NCI-H1436 treated with DMSO at 0.1 percent for 48 hours (cell line): ENCODE measurements at regions not wholly inside any gene's neighbourhood (a gene's known extent, or its start where the extent isn't known, plus 50 kb on each side); places are given as distances from the start of the nearest gene placed in this dataset.

Source experiments
- DNase-seq: peaks from one replicate; lab custom pipeline; 2025; lab: John Stamatoyannopoulos, UW

DNA sequence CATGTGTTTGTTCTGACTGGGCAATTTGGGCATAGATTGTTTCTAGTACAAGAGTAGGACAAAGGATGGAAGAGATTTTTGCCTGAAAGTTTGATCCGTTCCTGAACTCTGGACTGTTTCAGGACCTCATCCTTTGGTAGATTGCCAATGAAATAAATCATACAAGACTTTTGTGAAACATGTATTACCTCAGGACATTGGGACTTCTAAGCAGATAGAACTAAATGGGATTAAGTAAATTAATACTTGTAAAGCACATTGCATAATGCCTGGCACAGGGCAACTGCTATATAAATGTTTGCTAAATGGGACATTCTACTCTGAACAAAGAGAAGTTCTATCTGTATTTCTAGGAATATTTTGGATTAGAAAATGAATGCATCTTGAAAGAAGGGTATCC lies 164.8 kb upstream of the RPS6KA3 start:
- DNase-seq = no peak

GRCh38 chrX:20427173-20427770 lies 160.6 kb upstream of the RPS6KA3 start:
- no peak for DNase-seq

DNA sequence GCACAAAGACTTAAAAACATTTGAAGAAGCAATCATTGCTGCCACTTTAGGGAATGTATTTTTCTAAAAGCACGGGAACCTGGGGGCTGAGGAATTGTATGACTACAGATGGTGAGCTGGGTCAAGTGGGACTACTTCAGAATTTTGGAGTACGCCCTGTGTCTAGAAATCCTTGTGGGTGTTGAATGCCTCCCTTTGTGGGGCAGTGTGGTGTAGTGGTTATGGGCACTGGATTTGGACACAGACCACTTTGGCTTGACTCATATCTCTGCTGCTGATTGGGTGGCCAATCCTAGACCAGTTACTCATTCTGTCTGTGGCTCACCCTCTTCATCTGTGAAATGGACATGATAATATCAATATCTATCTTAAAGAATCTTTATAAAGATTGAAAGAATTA lies 155.0 kb upstream of the RPS6KA3 start:
- no peak for DNase-seq

- DNase-seq = no peak
Measured at GRCh38 chrX:20421275-20421674, 154.6 kb upstream of the RPS6KA3 start.

- no peak for DNase-seq
Measured at GRCh38 chrX:20420058-20420457, 153.3 kb upstream of the RPS6KA3 start.

DNA sequence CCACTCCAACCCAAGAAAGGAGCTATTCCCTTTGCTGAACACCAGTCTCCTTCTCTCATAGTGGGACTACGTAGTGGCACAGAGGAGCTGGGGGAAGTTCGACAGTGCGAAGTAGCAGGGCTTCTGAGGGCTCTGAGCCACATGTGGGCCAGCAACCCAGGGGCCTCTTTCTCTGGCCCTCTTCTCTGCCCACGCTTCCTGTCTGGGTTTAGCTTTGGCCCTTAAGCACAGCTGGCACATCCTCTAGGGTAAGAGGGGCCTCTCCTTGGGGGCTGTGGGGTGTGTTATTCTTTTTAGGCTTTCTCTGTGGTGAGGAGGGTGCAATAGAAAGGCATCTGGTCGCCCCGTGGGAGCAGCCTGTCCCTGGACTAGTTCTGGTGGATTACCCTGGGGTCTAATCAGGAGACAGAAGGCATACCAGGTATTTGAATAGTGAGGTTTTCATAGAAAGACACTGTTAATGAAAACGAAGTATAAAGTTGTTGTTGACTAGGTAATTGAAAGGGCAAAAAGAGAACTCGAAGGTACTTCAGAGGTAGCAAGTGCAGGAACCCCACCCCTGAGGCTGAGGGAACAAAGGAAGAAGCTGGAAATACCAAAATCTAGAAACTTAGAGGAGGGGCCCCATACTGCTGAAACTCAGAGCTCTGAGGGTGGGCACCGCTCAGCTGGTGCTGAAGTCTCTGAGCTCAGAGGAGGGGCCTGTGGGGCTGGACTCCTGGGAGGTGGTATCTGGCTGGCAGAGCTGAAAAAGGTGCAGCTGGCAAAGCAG lies 151.9 kb upstream of the RPS6KA3 start:
- no peak for DNase-seq

DNA sequence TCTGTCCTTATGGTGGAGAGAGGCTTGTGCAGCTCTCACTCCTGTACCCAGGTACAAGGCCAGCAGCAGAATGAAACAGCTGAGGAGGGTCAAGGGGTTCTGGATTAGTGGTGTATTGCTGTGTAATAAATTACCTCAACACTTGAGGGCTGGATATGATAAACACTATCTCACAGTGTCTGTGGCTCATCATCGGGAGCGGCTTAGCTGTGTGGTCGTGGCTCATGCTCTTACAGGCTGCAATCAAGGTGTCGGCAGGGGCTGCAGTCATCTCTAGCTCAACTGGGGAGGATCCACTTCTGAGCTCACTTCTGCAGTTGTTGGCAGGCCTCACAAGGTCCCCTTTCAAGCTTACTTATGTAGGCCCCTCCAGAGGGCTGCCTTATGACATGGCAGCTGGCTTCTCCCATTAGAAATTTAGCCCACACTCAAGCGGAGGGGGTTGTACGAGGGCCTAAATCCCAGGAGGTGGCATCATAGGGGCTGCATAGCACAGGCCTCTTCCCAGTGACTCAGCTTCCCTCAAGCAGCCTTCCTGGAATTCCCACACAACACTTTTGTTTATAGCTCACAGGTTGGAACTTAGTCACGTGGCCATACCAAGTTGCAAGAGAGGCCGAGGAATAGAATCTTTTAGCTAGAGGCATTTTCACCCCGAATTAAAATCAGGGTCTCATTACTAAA lies 148.2 kb upstream of the RPS6KA3 start:
- DNase-seq = no peak

DNA sequence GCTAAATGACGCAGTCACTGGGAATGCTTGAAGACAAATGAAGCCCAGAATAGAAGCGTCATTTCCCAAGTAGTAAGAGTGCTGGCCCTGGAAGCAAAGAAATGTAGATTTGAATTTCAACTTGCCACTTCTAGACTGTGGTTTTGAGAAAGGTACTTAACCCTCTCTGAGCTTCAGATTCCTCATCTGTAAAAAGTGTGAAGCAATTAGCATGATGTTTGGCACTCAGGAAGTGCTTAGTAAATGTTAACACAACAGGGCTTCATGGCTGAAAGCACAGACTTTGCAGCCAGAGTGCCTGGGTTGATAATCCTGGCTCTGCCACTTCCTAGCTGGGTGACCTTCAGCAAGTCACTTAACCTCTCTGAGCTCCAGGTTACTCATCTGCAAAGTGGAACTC lies 147.4 kb upstream of the RPS6KA3 start:
- DNase-seq = no peak

DNA sequence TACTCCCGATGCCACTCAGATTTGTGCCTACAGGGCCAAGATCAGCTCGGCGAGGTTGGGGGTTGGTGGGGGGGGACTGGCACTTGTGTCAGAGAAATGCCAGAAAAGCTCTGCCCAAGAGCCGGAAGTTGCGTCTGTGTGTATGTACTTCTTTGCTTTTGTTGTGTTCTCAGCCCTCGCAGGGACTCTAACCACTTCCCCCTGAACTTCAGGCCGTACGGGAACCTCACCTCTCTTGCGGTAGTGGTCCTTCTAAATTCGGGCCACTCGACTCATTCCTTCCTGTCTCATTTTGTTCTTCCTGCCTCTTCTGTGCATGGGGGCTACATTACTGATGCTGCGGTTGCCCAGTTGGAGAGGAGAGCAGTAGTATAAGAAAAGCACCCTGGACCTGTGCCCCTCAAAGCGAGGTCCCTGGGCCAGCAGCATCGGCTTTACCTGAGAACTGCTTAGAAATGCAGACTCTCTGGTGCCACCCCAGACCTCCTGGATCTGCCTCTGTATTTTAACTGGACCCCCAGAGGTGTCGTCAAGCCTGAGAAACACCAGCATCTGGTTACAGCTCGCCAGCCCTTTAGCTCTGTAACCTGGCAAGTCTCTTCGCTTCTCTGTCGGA lies 146.3 kb upstream of the RPS6KA3 start:
- DNase-seq = no peak

- DNase-seq = no peak
Measured at GRCh38 chrX:20410540-20410939, 143.8 kb upstream of the RPS6KA3 start.

- no peak for DNase-seq
Measured at GRCh38 chrX:20409991-20410390, 143.3 kb upstream of the RPS6KA3 start.

DNA sequence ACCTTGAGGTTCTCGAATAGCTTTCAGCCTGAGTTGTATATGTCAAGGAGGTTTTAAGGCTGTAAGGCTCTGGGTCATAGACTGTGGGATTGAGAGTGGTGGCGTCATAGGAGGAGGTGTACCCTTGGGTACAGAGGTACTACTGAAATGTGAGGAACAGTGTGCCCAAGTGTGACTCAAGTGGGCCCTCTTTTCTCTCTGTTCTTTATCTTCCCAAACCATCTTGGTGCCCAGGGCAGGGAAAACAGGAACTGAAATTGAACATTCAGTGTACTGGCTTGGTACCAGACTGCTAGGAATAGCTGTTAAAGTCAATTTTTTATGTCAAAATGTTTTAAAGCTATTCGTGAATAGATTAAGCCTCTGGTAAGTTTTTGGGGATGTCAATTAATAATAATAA lies 136.2 kb upstream of the RPS6KA3 start:
- no peak for DNase-seq

- DNase-seq = no peak
Measured at GRCh38 chrX:20399728-20400414, 133.2 kb upstream of the RPS6KA3 start.

DNA sequence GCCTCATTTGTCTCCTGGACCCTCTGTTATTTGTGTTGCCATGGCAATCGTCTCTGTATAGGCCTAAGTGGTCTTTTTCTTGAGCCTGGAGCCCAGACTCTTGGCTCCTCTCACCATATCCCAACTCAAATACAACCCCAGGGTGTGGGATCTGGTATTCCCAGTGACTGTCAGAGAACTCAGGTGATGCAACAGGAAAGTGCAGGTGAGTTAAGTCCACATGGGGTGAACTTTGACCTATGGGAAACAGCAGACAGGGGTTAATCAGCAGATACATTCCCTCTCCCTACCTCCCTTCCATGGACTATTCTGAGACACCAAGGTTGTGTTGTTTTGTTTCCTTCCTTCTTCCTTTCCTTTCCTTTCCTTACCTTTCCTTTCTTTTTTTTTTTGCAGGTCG lies 130.9 kb upstream of the RPS6KA3 start:
- no peak for DNase-seq

DNA sequence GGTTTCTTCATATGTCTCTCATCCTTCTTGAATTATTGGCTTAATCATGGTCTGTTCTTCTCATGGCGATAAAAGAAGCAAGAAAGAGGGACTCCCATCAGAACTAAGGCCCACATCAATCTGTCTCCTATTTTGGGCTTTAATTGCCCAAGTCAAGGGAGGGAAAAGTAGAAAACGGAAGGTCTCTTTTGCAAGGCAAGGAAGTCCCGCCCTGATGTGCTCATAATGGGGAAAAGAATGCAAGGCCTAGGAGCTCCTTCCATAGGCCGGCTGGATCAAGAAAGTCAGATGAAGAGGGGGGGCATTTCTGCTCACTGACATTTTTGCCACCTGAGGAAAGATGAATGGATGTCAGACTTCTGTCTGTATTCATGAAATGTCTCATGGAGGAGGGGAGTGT lies 127.7 kb upstream of the RPS6KA3 start:
- DNase-seq = no peak

- no peak for DNase-seq
Measured at GRCh38 chrX:20393944-20394343, 127.2 kb upstream of the RPS6KA3 start.

- DNase-seq = no peak
Measured at GRCh38 chrX:20388594-20388993, 121.9 kb upstream of the RPS6KA3 start.

GRCh38 chrX:20383477-20383876 lies 116.8 kb upstream of the RPS6KA3 start:
- no peak for DNase-seq

DNA sequence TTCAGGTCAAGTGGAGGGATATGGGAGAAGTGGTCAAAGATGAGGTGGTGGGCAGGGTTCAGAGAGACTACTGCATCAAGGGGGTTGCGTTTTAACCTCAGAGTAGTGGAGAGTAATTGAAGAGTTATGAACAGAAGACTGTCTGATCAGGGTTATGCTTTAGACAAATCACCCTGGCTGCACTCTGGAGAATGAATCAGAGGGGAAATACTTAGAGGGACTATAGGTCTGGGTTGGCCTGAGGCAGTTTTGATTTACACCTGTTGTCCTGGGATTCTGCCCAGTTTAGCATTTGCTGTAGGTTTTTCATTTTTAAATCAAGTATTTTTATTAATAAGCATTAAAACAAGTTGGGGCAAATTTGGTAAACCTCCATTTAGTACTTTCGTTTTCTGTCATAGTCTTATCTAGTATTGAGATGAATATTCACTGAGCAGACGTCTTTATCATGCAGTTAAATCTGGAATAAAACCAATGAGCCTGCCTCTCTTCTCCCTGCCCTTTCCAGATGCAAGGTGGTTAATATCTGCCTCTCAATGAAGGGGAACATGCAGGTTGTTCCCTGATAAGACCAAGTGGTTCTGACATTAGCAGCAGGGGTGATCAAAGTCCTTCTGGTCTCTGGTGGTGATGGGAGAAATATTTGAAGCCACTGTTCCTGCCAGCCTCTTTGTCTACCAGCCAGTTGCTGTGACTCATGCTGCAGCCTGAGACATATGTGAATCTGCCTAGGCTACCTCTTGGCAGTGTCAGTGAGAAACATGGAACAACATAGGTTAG lies 116.0 kb upstream of the RPS6KA3 start:
- no peak for DNase-seq

DNA sequence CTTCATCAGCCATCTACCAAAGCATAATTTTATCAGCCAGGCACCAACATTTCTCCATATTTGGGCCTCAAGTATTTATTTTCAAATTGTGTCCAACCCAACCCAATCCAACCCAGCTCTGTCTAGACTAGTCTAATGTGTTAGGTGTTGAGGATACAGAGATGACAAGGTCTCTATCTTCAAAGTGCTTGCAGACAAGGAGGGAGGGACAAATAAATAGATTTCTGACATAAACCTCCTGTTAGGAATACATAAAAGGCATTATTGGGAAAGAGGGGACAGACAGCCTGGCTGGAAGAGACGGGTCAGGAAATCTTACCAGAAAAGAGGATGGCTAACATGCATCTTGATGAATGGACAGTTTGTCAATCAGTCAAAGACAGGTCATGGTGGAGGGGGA lies 115.4 kb upstream of the RPS6KA3 start:
- DNase-seq = no peak

DNA sequence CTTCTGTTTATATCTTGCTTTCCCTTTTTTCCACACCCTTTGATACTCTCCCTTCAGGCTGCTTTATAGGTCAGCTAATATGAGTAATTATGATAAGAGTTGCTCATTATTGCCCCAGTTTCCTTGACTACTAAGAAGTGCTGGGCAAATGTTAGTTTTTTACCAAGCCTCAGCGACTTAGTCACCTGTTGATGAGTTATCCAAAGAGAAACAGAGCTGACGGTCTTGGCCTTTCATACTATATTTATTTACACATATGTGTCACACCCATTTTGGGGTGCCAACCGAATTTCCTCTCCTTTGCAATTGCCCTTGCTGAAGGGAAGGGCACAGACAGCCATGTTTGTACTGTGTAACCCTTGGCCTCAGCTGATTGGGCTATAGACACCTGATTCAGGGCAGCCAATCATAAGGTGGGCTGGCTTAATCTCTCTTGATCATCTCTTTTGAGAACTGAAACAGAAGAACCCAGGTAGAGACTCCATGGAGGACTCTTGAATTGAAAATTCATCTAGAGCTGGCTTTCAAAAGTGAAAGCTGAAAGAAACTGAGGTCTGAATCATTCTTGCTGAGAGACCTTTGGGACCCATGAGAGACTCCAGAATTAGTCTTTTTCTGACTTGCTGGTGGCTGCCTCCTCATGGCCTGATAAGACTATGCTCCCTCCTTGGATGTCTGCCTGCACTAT lies 111.7 kb upstream of the RPS6KA3 start:
- no peak for DNase-seq
